K562 (cell line): ENCODE measurements at regions not wholly inside any gene's neighbourhood (a gene's known extent, or its start where the extent isn't known, plus 50 kb on each side); places are given as distances from the start of the nearest gene placed in this dataset.

Experiments used
- POLR2AphosphoS5 ChIP-seq: IDR thresholded peaks from 2 replicates; pipeline ENCODE4 v1.6.1; 2011; ENCODE audit warnings: mild to moderate bottlenecking, low read depth, low read length, moderate library complexity; ENCODE audit not compliant: control insufficient read depth, insufficient read depth
- SRF ChIP-seq, 2 experiments: fragments of 250-450, 450-650 bp in 1 of 2; sonication (Bioruptor Pico) in 1 of 2; sonication (generic) in 1 of 2; formaldehyde crosslinking; IDR thresholded peaks; 2 replicates each; pipeline versions ENCODE4 v1.5.0 to v1.5.1; 2020 to 2022; ENCODE audit warnings: mild to moderate bottlenecking in 1 of 2, missing genetic modification reagents in 1 of 2
- TCF7L2 ChIP-seq: fragments of 150-350 bp; IDR thresholded peaks from 2 replicates; pipeline ENCODE4 v1.6.1; 2016; ENCODE audit warnings: low read depth, mild to moderate bottlenecking, low read length, moderate library complexity
- ZNF24 ChIP-seq: fragments of 450-650 bp; IDR thresholded peaks from 2 replicates; pipeline ENCODE4 v1.6.1; 2016
- TF ChIP-seq, protein P1 (sequence below): fragments of 250-450 bp; sonication (Bioruptor Pico); IDR thresholded peaks from 2 replicates; pipeline ENCODE4 v1.8.0; 2021; ENCODE audit warnings: moderate library complexity, mild to moderate bottlenecking, inconsistent platforms
- TF ChIP-seq, protein P2 (sequence below): sonication (generic); formaldehyde crosslinking; IDR thresholded peaks from 2 replicates; pipeline ENCODE4 v1.8.0; 2022; ENCODE audit warnings: mild to moderate bottlenecking, missing genetic modification reagents, borderline replicate concordance
- TF ChIP-seq, protein P3 (sequence below): sonication (generic); formaldehyde crosslinking; IDR thresholded peaks from 2 replicates; pipeline ENCODE4 v1.8.0; 2022; ENCODE audit warnings: missing genetic modification reagents, mild to moderate bottlenecking, borderline replicate concordance
- TF ChIP-seq, protein P4 (sequence below): sonication (generic); formaldehyde crosslinking; IDR thresholded peaks from 2 replicates; pipeline ENCODE4 v1.4.0; 2020; ENCODE audit warnings: mild to moderate bottlenecking, missing genetic modification reagents
- TF ChIP-seq, protein P5 (sequence below), 3 experiments: IDR thresholded peaks in 2 of 3; conservative IDR thresholded peaks in 1 of 3; 2 replicates each; pipeline ENCODE4 v1.5.1; 2011 to 2012; ENCODE audit warnings: low read length in 3 of 3, mild to moderate bottlenecking in 3 of 3, control low read depth in 2 of 3, improper control_type of control experiment in 1 of 3, inconsistent platforms in 1 of 3, low read depth in 1 of 3, mixed read lengths in 1 of 3, moderate library complexity in 1 of 3; ENCODE audit not compliant: insufficient read depth in 2 of 3
- TF ChIP-seq, protein P6 (sequence below): sonication (generic); formaldehyde crosslinking; IDR thresholded peaks from 2 replicates; pipeline ENCODE4 v1.9.0; 2022; ENCODE audit warnings: mild to moderate bottlenecking, missing genetic modification reagents

DNA sequence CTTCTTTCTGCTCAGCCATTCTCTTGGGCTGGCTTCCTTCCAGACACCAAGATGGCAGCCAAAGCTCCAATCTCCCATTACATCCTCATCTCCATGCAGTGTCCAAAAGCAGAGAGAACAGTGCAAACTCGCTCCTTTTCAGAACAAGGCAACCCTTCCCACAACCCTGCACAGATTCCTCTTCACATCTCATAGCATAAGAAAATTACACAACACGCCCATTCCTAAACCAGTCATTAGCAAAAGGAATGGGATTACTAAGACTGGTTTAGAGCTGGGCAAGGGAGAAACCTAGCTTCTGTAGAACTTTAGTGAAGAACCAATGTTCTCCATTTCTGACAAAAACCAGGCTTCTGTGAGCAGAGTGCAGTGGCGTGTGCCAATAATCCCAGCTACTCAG is 51.5 kb upstream of the CTNNA1 start:
- TF ChIP-seq, protein P1, sequence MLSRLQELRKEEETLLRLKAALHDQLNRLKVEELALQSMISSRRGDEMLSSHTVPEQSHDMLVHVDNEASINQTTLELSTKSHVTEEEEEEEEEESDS (CRISPR knock-in tag), result no peak
- TF ChIP-seq TCF7L2 (no peak), SRF (CRISPR knock-in tag; IDR thresholded peaks at IDR 0.05) (no peak), ZNF24 (no peak), POLR2AphosphoS5 (no peak)
- TF ChIP-seq, protein P2, sequence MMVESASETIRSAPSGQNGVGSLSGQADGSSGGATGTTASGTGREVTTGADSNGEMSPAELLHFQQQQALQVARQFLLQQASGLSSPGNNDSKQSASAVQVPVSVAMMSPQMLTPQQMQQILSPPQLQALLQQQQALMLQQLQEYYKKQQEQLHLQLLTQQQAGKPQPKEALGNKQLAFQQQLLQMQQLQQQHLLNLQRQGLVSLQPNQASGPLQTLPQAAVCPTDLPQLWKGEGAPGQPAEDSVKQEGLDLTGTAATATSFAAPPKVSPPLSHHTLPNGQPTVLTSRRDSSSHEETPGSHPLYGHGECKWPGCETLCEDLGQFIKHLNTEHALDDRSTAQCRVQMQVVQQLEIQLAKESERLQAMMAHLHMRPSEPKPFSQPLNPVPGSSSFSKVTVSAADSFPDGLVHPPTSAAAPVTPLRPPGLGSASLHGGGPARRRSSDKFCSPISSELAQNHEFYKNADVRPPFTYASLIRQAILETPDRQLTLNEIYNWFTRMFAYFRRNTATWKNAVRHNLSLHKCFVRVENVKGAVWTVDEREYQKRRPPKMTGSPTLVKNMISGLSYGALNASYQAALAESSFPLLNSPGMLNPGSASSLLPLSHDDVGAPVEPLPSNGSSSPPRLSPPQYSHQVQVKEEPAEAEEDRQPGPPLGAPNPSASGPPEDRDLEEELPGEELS (CRISPR knock-in tag), result no peak
- TF ChIP-seq, protein P3, sequence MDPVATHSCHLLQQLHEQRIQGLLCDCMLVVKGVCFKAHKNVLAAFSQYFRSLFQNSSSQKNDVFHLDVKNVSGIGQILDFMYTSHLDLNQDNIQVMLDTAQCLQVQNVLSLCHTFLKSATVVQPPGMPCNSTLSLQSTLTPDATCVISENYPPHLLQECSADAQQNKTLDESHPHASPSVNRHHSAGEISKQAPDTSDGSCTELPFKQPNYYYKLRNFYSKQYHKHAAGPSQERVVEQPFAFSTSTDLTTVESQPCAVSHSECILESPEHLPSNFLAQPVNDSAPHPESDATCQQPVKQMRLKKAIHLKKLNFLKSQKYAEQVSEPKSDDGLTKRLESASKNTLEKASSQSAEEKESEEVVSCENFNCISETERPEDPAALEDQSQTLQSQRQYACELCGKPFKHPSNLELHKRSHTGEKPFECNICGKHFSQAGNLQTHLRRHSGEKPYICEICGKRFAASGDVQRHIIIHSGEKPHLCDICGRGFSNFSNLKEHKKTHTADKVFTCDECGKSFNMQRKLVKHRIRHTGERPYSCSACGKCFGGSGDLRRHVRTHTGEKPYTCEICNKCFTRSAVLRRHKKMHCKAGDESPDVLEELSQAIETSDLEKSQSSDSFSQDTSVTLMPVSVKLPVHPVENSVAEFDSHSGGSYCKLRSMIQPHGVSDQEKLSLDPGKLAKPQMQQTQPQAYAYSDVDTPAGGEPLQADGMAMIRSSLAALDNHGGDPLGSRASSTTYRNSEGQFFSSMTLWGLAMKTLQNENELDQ (CRISPR knock-in tag), result no peak
- TF ChIP-seq, protein P4, sequence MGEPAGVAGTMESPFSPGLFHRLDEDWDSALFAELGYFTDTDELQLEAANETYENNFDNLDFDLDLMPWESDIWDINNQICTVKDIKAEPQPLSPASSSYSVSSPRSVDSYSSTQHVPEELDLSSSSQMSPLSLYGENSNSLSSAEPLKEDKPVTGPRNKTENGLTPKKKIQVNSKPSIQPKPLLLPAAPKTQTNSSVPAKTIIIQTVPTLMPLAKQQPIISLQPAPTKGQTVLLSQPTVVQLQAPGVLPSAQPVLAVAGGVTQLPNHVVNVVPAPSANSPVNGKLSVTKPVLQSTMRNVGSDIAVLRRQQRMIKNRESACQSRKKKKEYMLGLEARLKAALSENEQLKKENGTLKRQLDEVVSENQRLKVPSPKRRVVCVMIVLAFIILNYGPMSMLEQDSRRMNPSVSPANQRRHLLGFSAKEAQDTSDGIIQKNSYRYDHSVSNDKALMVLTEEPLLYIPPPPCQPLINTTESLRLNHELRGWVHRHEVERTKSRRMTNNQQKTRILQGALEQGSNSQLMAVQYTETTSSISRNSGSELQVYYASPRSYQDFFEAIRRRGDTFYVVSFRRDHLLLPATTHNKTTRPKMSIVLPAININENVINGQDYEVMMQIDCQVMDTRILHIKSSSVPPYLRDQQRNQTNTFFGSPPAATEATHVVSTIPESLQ, result no peak
- TF ChIP-seq, protein P5, sequence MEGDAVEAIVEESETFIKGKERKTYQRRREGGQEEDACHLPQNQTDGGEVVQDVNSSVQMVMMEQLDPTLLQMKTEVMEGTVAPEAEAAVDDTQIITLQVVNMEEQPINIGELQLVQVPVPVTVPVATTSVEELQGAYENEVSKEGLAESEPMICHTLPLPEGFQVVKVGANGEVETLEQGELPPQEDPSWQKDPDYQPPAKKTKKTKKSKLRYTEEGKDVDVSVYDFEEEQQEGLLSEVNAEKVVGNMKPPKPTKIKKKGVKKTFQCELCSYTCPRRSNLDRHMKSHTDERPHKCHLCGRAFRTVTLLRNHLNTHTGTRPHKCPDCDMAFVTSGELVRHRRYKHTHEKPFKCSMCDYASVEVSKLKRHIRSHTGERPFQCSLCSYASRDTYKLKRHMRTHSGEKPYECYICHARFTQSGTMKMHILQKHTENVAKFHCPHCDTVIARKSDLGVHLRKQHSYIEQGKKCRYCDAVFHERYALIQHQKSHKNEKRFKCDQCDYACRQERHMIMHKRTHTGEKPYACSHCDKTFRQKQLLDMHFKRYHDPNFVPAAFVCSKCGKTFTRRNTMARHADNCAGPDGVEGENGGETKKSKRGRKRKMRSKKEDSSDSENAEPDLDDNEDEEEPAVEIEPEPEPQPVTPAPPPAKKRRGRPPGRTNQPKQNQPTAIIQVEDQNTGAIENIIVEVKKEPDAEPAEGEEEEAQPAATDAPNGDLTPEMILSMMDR (IDR thresholded peaks at IDR 0.05 in 2 of 3, conservative IDR thresholded peaks at IDR 0.05 in 1 of 3; ENCODE audit: insufficient read depth in 2 of 3, low read depth in 1 of 3, low read length in 3 of 3), result no peak
- TF ChIP-seq, protein P6, sequence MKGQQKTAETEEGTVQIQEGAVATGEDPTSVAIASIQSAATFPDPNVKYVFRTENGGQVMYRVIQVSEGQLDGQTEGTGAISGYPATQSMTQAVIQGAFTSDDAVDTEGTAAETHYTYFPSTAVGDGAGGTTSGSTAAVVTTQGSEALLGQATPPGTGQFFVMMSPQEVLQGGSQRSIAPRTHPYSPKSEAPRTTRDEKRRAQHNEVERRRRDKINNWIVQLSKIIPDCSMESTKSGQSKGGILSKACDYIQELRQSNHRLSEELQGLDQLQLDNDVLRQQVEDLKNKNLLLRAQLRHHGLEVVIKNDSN (CRISPR knock-in tag), result no peak
